Panc1 (cell line): ENCODE measurements at regions not wholly inside any gene's neighbourhood (a gene's known extent, or its start where the extent isn't known, plus 50 kb on each side); places are given as distances from the start of the nearest gene placed in this dataset.

ENCODE experiments used
- ATAC-seq: fragments of 200-7000 bp; cut with Tn5 transposase; 2 replicates; pipeline ENCODE4 v1.9.1; 2020; ENCODE audit warnings: mild to moderate bottlenecking, moderate library complexity
- BruUV-seq: library from RNA; stranded (reverse); fragments of 400-500 nt; replicated peaks from 2 replicates; lab custom pipeline; 2021; lab: Mats Ljungman, UMichigan
- CTCF ChIA-PET: fragments of 300-600 bp; sonication (Branson Sonifier 250); formaldehyde crosslinking; loops from one replicate; lab custom pipeline; 2022; ENCODE audit warnings: antibody characterized with exemption; lab: Charles Lee
- POLR2A ChIA-PET: fragments of 300-600 bp; sonication (Branson Sonifier 250); formaldehyde crosslinking; loops from one replicate; lab custom pipeline; 2022; ENCODE audit warnings: antibody characterized with exemption; lab: Charles Lee
- DNase-seq: peaks from one replicate; pipeline ENCODE4 v3.0.0-alpha.2; 2010; ENCODE audit warnings: low read depth, low spot score
- H3K27ac ChIP-seq: 2 replicates; pipeline ENCODE4 v1.5.1; 2011; ENCODE audit warnings: mild to moderate bottlenecking, low read length, inconsistent platforms
- H3K27me3 ChIP-seq: fragments of 200-500 bp; sonication (Bioruptor generic); 2 replicates; pipeline ENCODE4 v1.6.0; 2014; ENCODE audit warnings: low read length, inconsistent platforms; ENCODE audit not compliant: control insufficient read depth, insufficient read depth
- H3K36me3 ChIP-seq: fragments of 200-500 bp; sonication (Bioruptor generic); 2 replicates; pipeline ENCODE4 v1.5.1; 2014; ENCODE audit warnings: inconsistent platforms, mild to moderate bottlenecking, low read length, moderate library complexity; ENCODE audit not compliant: control insufficient read depth, insufficient read depth
- H3K4me1 ChIP-seq: 2 replicates; pipeline ENCODE4 v1.5.1; 2011; ENCODE audit warnings: inconsistent platforms, mild to moderate bottlenecking, low read length, moderate library complexity; ENCODE audit not compliant: control insufficient read depth, insufficient read depth
- H3K4me3 ChIP-seq, 2 experiments: 2 replicates each; pipeline ENCODE4 v1.5.1; 2011 to 2012; ENCODE audit warnings: low read depth in 2 of 2, low read length in 2 of 2, mild to moderate bottlenecking in 2 of 2, inconsistent platforms in 1 of 2, moderate library complexity in 1 of 2
- H3K9me3 ChIP-seq: fragments of 200-500 bp; sonication (Bioruptor generic); 2 replicates; pipeline ENCODE4 v1.5.1; 2014; ENCODE audit warnings: low read depth, mild to moderate bottlenecking, inconsistent platforms, low read length, moderate library complexity; ENCODE audit not compliant: control insufficient read depth, insufficient read depth
- CTCF ChIP-seq: fragments of 450-650 bp; IDR thresholded peaks from 2 replicates; pipeline ENCODE4 v1.5.1; 2017; ENCODE audit warnings: mild to moderate bottlenecking
- POLR2AphosphoS5 ChIP-seq: IDR thresholded peaks from 2 replicates; pipeline ENCODE4 v1.6.1; 2012; ENCODE audit warnings: mild to moderate bottlenecking, low read depth, low read length, moderate library complexity
- REST ChIP-seq, 2 experiments: IDR thresholded peaks; 2 replicates each; pipeline ENCODE4 v1.6.1; 2011 to 2012; ENCODE audit warnings: low read depth in 2 of 2, control low read depth in 1 of 2, low read length in 1 of 2, mild to moderate bottlenecking in 1 of 2, moderate library complexity in 1 of 2; ENCODE audit not compliant: insufficient read depth in 1 of 2
- SIN3A ChIP-seq: IDR thresholded peaks from 2 replicates; pipeline ENCODE4 v1.6.1; 2012; ENCODE audit warnings: low read depth, mild to moderate bottlenecking, low read length, moderate library complexity, borderline replicate concordance; ENCODE audit not compliant: insufficient read depth
- TCF7L2 ChIP-seq: IDR thresholded peaks from 2 replicates; pipeline ENCODE4 v1.6.1; 2011; ENCODE audit warnings: mild to moderate bottlenecking, low read depth, low read length, inconsistent platforms
- in situ Hi-C: cut with HindIII; loops from 2 replicates; pipeline ENCODE4 v1.10.0; 2016; ENCODE audit warnings: low sequenced_read_pairs, low pct_unique_long_range_greater_than_20kb
- intact Hi-C: fragments of 100-400 bp; cut with micrococcal nuclease; formaldehyde crosslinking; loops from one replicate; pipeline ENCODE4 v1.10.0; 2022; ENCODE audit not compliant: unreplicated experiment

- no TSS peak for BruUV-seq
- Histone ChIP-seq H3K27ac (no peak overlapping the region), H3K9me3 (no peaks in the 10 kb centered on the region), H3K27me3 (no peaks in the 10 kb centered on the region), H3K36me3 (no peaks in the 10 kb centered on the region), H3K4me3 (no peak overlapping the region), H3K4me1 (no peaks in the 10 kb centered on the region)
- ChIA-PET CTCF (no interaction called here), POLR2A (no interaction called here)
- DNase-seq: no peak
- no peak for ATAC-seq
- intact Hi-C loops (no loop called here), in situ Hi-C loops (no loop called here)
- no peak for TF ChIP-seq TCF7L2
- no peak for TF ChIP-seq POLR2AphosphoS5
- no peak for TF ChIP-seq CTCF
- no peak for TF ChIP-seq SIN3A
- TF ChIP-seq REST (IDR thresholded peaks at IDR 0.05; ENCODE audit: insufficient read depth in 1 of 2, low read depth in 2 of 2, low read length in 1 of 2): no peak
These were observed 98.8 kb downstream of the CTAGE1 start for GRCh38 chr18:22318745-22319407.

GRCh38 chr18:22314420-22314819, 103.3 kb downstream of the CTAGE1 start:
- in situ Hi-C loops: no loop called here
- DNase-seq (no peak), ATAC-seq (no peak)
- CTCF ChIA-PET: no interaction called here
- Histone ChIP-seq H3K27ac (no peak overlapping the region), H3K27me3 (peaks cover 8% of the 10 kb centered on the region; the same call in 1 of the 2 replicates), H3K36me3 (no peaks in the 10 kb centered on the region), H3K9me3 (no peaks in the 10 kb centered on the region), H3K4me3 (no peak overlapping the region), H3K4me1 (no peaks in the 10 kb centered on the region)
- intact Hi-C loops: no loop called here
- POLR2A ChIA-PET: no interaction called here
- no TSS peak for BruUV-seq
- TF ChIP-seq REST (IDR thresholded peaks at IDR 0.05; ENCODE audit: insufficient read depth in 1 of 2, low read depth in 2 of 2, low read length in 1 of 2) (no peak), SIN3A (no peak), CTCF (no peak), TCF7L2 (no peak), POLR2AphosphoS5 (no peak)
